GM18951 (cell line): ENCODE measurements at regions not wholly inside any gene's neighbourhood (a gene's known extent, or its start where the extent isn't known, plus 50 kb on each side); places are given as distances from the start of the nearest gene placed in this dataset.

Experiments used
- POLR2A ChIP-seq: IDR thresholded peaks from 4 replicates; pipeline ENCODE4 v1.6.1; 2011; ENCODE audit warnings: mild to moderate bottlenecking; ENCODE audit not compliant: insufficient read length, insufficient read depth; ENCODE audit errors: extremely low read depth
- in situ Hi-C: fragments of 300-500 bp; cut with MboI; formaldehyde crosslinking; loops from one replicate; pipeline ENCODE4 v1.12.0; 2022; ENCODE audit warnings: low sequenced_read_pairs, mixed read lengths, inconsistent platforms; ENCODE audit not compliant: unreplicated experiment

DNA sequence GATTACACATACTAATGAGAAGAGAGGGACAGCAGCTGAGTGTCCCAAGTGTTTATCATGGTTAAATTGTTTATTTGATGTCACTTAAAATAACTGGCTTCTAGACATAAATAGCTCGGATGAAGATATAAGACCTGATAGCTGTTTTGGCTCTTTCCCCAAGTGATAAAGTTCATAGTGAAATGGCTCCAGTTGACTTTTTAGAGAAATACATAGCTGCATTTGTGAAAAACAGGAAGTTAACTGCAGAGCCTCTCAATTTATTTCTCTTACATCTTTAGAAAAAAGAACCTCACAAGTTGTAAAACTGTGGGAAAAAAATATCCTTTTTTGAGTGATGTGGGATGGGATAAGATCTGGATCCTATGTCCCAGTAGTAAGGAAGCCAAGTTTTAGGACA is 332.9 kb upstream of the RASGRP1 start:
- in situ Hi-C loops = no loop called here
- TF ChIP-seq POLR2A = no peak

DNA sequence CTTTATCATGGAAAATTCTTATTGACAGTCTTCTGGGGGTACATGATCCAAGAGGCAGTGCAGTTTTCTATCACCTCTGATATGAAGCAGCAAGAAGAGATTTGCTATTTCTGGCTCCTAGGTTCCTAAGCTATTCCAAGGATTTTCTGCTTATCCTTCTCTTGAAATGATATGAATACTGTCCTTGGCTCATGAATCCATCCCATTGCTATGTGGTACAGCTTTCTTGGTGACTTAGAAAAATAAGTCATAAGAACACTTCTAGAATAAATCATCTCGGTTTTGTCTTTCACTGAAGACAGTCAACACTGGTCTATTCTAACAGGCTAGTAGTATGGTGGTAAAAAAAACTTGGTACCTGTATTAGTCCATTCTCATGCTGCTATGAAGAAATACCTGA is 333.6 kb upstream of the RASGRP1 start:
- no peak for TF ChIP-seq POLR2A
- in situ Hi-C loops = no loop called here

DNA sequence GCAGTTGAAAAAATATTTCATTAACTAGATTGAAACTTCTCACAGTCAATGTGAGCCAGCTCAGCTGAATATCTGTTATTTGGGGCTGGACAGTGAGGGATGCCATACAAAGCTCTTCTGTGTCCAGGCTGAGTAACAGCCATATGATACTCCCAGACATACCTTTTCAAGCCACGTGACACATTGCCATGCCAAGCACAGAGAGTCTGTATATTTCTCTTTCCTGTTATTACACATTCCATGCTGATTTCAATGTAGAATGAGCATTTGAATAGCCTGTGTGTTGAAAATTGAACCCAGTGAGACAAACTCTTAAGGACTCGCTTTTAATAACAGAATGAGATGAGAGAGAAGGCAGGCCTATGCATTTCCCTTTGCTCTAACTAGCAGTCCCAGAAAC is 334.7 kb upstream of the RASGRP1 start:
- in situ Hi-C loops = no loop called here
- no peak for TF ChIP-seq POLR2A

DNA sequence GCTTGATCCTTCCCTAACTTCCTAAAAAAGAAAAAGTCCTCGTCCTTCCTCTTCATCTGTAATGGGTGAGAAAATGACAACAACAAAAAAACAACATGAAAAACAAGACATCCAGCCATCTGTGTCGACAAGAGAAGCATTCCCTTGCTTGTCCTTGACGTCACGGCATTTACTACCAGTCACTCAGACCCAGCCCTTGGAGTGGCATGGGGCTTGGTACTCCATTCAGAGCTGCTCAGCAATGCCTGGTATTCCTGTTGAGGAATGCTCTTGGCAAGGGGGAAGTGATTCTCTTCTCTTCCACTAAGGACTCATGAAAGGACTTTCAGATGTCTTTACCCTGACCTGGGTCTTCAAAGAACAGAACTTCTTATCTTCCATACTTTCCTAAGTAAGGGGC is 339.7 kb upstream of the RASGRP1 start:
- no peak for TF ChIP-seq POLR2A
- in situ Hi-C loops = no loop called here

DNA sequence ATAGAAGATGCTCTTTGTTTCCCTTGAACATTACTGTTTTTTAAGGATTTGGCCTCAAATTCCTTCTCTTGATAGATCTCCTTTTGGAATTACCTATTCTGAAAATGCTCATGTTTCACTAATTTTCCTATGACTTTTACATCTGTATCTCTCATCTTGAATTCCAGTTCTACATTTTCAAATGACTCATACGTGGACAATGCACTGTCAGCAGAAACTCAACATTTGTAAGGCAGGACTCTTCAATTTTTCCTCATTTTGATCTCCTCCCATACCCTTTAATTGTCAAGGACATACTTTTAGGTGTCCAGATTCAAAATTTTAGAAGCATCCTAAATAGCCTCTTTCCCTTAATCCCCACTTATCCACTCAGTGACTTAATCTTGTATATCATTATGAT is 341.0 kb upstream of the RASGRP1 start:
- no peak for TF ChIP-seq POLR2A
- in situ Hi-C loops = no loop called here

DNA sequence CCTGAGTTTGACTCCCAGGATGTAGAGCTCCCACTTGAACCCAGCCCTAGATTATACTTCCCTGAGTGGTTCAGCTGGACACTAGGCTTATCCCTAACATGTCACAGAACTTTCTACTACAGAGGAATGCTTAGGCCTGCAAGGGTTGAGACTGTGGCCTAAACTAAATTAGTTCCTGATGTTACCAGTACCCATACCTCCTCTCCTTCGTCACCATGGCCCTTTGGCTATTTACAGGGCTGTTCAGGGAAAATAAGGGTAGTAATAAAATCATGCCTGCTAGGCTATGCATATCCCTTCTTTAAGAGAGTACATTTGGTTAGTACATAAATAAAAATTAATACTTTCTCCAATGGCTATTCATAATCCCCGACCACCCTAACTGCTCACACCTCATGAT is 356.4 kb upstream of the RASGRP1 start:
- in situ Hi-C loops = no loop called here
- TF ChIP-seq POLR2A = no peak

DNA sequence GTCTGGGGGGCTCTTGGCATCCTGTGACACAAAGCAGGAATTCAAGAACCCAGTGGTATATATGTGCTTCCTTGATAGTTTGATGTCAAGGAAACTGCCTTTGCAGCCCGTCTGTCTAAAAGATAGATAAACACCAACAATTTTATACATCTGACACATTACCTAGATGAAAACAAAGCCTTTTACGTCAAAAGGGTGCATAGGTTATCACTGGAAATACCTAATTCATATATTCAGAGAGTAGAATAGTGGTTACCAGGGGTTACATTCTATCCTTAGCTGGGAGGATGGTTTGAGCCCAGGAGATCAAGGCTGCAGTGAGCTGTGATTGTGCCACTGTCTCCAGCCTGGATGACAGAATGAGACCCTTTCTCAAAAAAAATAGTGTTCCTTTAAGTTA is 356.9 kb upstream of the RASGRP1 start:
- no peak for TF ChIP-seq POLR2A
- in situ Hi-C loops = no loop called here

DNA sequence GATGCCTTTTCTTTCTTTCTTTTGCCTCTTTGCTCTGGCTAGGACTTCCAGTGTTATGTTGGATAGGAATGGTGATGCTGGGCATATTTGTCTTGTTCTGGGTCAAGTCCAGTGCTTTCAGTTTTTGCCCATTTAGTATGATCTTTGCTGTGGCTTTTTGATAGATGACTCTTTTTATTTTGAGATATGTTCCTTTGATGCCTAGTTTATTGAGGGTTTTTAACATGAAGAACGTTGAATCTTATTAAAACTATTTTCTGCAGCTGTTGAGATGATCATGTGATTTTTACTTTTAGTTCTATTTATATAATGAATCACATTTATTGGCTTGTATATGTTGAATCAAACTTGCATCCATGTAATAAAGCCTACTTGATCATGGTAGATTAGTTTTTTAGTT is 363.8 kb upstream of the RASGRP1 start:
- TF ChIP-seq POLR2A = no peak
- in situ Hi-C loops = no loop called here

DNA sequence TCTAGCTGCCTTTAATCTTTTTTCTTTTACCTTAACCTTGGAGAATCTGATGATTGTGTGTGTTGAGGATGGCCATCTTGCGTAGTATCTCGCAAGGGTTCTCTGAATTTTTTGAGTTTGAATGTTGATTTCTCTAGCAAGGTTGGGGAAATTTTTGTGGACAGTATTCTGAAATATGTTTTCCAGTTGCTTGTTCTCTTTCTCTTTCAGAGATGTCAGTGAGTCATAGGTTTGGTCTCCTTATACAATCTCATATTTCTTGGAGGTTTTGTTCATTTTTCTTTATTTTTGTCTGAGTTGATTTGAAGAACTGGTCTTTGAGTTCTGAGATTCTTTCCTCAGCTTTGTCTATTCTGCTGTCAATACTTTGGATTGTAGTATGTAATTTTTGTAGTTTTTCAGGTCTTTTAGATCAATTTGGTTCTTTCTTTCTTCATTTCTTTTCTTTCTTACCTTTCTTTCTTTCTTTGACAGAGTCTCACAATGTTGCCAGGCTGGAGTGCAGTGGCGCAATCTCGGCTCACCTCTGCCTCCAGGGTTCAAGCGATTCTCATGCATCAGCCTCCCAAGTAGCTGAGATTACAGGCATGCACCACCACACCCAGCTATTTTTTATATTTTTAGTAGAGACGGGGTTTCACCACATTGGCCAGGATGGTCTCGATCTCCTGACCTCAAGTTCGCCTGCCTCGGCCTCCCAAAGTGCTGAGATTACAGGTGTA is 366.4 kb upstream of the RASGRP1 start:
- in situ Hi-C loops = no loop called here
- TF ChIP-seq POLR2A = no peak

DNA sequence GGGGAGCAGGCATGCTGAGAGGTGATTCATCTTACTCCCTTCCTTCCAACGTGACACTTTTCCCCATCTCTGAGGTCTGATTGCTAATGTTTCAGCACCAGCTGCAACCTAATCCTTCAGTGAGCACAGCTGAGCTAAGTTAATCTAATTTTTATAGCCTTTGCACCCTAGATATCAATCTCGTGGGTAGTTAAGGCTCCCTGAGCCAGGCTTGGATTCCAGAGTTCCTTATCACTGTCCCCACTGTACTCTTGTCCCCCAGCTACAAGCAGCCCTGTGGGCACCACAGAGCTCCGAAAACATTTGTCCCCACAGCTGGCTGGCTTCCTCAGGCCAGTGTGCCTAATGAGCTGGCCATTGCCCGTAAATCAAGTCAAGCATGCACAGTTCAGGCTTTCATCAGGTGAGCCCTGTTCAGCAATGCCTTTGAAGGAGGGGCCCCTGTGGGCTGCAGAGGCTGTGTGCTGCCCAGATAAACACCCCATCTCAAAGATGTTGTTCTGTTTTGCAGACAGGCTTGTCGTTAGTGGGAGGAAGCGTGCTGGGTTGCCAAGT is 376.9 kb upstream of the RASGRP1 start:
- no peak for TF ChIP-seq POLR2A
- in situ Hi-C loops = no loop called here

DNA sequence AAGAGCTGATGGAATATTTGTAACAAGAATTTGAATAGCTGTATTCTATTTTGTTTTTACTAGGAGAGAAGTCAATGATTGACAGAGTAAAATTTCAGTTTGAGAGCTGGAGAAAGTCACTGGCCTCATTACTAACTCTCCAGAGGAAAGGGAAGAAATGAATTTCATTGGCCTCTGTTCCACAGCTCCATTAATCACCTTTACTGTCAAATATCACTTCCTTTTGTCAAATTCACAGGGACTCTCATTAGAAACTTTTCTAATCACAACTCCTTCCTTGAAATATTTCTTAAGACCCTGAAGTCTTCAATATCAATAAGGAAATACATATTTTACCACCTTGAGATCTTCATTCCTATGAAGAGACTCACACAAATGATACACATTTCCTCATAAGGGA is 379.9 kb upstream of the RASGRP1 start:
- no peak for TF ChIP-seq POLR2A
- in situ Hi-C loops = no loop called here

DNA sequence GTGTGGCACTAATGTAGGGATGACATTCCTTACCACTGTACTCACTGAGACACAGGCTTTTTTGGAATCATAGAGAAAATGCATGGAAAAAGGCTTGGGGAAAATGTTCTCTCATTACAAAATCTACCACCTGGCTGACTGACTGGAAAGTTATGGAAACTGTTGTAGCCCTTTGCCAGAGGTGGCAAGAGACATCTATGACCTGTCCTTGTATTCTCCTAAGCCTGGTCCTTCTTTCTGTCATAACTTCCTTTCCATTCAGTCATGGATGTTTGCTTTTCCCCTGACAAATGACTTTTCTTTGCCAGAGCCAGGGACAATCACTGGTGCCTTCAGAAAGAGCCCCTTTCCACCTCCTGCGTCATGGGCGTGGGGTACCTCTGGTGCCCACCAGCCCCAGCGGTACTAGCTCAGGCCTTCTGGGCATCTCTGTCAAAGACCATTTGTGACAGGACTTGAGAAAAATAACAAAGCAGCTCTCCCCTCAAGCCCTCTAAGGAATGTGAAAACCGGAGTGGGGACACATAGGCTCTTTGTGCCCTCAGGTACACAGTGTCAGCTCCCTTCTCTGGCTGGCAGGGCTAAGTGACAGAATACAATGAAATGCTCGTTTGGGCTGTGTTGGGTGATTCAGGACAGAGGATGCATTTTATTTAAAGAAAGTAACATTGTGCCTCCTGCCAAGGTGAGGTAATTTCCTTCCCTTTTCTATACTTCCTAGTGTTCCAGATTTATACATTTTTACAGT is 381.1 kb upstream of the RASGRP1 start:
- in situ Hi-C loops = no loop called here
- no peak for TF ChIP-seq POLR2A

DNA sequence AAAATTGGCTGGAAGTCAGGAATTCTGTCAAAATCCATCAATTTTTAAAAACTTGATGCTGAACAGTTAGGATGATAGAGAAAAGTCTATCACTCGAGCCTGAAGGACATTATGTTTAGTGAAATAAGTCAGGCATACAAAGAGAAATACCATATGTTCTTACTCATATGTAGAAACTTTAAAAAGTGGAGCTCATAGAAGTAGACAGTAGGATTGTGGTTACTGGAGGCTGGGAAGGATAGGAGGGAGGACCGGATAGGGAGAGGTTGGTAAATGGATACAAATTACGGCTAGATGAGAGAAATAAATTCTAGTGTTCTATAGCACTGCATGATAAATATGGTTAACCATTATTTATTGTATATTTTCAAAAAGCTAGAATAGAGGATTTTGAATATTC is 389.5 kb upstream of the RASGRP1 start:
- no peak for TF ChIP-seq POLR2A
- in situ Hi-C loops = no loop called here

DNA sequence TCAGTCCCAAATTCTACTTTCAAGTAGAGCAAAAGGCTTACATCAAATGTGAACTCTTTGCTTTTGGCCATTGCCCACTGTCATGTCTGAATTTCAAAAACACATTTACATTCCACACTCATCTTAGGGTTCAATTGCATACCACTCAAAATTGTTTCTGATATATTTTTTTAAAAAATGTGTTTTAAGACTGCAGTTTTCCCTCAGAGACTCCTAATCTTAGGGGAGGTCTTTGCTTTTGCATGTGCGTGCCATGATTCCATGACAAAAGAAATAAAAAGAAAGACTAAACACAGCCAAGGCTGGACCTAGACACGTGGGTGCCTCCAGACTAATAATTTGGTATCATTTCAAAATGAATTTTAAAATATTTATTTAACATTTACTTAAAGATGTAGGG is 396.8 kb upstream of the RASGRP1 start:
- no peak for TF ChIP-seq POLR2A
- in situ Hi-C loops = no loop called here

DNA sequence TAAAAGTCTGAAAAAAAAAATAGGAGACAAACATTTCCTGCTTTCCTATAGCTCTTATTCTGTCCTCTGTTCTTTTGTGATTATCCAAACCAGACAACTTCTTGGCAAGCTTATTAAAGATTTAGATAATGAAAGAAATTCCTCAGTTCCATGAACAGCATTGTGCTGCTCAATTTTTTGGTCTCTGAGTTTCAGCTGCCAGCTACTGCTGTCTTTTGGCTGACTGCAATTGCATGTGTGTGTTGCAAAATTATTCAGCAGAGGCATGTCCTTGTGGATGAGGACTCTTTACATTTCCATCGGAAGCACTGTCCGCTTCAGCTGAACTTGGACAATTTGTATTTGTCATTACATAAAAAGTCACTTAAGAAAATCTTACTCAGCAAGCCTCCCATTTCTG is 397.3 kb upstream of the RASGRP1 start:
- in situ Hi-C loops = no loop called here
- TF ChIP-seq POLR2A = no peak

DNA sequence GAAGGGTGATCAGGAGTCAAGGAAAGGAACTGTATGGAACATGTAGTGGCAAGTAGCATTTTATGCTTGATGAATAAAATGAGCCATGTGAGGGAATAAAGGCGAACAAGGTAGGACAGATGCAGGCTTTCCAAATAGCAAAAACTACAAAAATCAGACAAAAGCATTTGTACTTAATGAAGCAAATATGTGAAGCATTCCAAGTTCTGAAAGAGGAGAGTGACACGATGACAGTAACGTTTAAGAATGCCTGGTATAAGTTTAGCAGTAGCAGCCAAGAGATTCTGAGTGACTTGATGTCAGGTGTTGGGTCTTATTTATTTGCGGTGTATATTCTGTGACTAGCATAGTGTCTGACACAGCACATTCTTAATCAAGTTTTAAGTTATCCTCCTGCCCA is 408.2 kb upstream of the RASGRP1 start:
- TF ChIP-seq POLR2A = no peak
- in situ Hi-C loops = no loop called here
